ENCODE measurements at regions not wholly inside any gene's neighbourhood (a gene's known extent, or its start where the extent isn't known, plus 50 kb on each side); places are given as distances from the start of the nearest gene placed in this dataset.
"Not testable (repeated sequence)": the region's sequence is repeated elsewhere in the genome, so short reads cannot be mapped to it uniquely, and the experiment has no call there.

DNA sequence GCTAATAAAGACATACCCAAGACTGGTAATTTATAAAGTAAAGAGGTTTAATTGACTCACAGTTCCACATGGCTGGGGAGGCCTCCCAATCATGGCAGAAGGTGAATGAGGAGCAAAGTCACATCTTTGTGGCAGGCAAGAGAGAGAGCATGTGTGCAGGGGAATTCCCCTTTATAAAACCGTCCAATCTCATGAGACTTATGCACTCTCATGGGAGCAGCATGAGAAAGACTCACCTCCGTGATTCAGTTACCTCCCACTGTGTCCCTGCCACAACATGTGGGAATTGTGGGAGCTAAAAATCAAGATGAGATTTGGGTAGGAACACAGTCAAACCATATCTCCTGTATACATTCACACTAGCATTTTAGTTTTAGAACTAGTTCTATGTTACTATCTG lies 101.7 kb upstream of the NIPA1 start:
- not testable (repeated sequence) for DNase-seq

GRCh38 chr15:22699881-22700280 lies 86.6 kb upstream of the NIPA1 start:
- not testable (repeated sequence) for DNase-seq

- not testable (repeated sequence) for DNase-seq
Observed at GRCh38 chr15:22710831-22711341, 75.6 kb upstream of the NIPA1 start.

DNA sequence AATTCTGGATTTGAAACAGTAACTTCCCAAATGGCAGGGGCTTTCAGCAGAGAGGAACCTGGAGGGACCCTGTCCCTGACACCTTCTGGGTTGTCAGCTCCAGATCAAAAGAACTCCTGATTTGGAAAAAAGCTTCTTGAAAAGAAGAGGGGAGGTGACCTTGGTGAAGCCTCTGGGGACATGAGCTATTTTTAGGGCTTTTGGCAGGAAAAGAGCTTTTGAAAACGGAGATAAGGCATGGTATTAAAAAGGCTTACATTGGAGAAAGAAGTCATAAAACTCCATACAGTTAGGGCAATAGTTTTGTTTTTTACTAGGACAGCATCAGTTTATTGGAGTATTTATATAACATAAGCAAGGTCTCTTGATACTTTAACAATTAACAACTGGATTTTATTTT lies 72.5 kb upstream of the NIPA1 start:
- not testable (repeated sequence) for DNase-seq

GRCh38 chr15:22714358-22715132 lies 71.9 kb upstream of the NIPA1 start:
- DNase-seq, result not testable (repeated sequence)

GRCh38 chr15:22715133-22715845 lies 71.2 kb upstream of the NIPA1 start:
- not testable (repeated sequence) for DNase-seq

DNA sequence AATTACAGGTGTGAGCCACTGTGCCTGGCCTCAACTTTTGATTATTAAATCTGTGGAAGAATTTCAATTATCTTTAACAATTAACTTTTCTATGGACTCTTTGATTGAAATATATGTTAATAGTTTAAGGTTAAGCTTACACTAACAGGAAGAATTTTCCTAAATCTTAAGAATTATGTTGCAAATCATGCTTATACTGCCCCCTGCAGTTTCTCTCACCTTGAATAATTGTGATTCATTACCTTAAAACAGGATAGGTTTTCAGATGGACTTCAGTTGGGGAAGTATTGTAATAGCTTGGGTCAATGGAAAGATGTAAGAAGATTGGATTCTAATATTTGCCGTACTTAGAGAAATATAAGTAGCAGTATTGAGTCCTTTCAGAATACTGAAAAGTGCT lies 66.5 kb upstream of the NIPA1 start:
- not testable (repeated sequence) for DNase-seq

DNA sequence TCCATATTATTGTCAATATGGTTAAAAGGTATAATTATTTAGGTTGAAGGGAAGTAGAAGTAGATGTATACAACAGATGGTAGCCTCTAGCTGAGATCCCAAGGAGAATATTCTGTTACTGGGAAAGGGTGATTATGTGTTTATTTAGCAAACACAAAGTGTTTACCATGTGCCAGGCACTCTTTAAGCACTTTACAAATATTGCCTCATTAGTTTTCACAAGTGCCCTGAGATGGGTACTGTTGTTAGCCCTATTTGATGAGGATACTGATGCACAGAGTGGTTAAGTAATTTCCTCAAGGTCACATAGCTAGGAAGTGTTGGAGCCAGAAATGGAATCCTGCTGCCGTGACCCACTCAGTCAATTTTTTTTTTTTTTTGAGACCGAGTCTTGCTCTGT lies 60.3 kb upstream of the NIPA1 start:
- not testable (repeated sequence) for DNase-seq

DNA sequence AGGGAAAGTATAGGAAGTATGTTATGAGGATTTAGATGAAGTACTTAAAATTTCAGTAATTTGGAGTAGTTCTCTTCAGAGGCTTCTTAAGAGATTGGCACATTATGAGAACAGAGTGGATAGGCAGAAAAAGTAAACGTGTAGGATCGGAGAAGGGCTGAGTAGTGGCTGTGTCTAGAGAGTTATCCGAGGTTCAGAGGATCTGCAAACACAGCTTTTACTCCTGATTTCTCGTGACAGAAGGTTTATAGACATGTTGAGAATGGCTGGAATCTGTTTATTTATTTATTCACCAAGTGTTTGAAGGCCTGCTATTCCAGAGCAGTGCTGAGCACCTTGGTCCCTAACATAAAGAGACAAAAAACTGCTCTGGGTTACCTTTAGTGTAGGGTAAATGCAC lies 51.4 kb upstream of the NIPA1 start:
- not testable (repeated sequence) for DNase-seq

- no peak for DNase-seq
Observed at GRCh38 chr15:22735781-22736180, 50.7 kb upstream of the NIPA1 start.

GRCh38 chr15:22736200-22736599 lies 50.2 kb upstream of the NIPA1 start:
- DNase-seq, result not testable (repeated sequence)

Measured in stimulated activated CD4-positive, alpha-beta T cell treated with anti-CD3 and anti-CD28 coated beads, Interleukin-4, amount 100 ng/mL, for 1 hour (primary cell).